Amniotic epithelial cell (primary cell): ENCODE measurements at regions not wholly inside any gene's neighbourhood (a gene's known extent, or its start where the extent isn't known, plus 50 kb on each side); places are given as distances from the start of the nearest gene placed in this dataset.

Experiments used
- DNase-seq: peaks from one replicate; pipeline ENCODE4 v3.0.0-alpha.2; 2010; ENCODE audit warnings: low read depth

DNA sequence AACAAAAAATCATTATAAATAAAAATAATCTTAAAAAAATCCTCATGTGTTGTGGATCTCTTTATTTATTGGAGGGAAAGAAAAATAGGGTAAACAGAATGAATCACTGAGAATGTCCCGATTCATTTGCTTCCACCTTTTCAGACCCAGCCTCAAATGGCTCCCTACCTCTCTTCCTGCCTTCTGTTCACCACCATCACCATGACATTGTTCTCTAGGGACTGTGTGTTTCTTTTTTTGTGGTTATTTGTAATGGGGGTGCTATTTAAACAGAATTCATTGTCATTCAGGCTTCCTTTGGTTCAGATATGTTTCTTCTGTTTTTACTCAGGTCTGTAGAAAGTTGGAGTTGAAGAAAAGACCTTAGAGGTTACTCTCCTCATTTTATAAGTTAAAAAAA, 198.2 kb downstream of the KIF4B start:
- DNase-seq, result no peak

DNA sequence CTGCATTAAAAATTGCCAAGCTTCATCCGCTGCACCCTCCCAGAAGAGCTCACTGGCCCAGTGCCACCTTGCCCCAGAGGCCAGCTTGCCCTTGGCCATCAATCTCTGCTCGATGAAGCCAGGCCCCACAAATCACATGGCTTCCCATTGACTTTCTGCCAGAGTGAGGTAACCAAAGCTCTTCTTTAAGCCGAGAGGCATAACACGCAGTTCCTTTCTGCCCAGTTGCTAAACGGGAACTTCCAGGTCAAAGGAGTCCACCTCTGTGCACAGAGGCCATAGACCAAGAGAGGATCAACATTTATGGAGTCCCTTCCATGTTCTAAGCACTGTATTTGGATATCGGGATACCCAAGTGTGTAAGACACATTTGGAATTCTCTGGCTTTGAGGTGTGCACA, 208.8 kb downstream of the KIF4B start:
- no peak for DNase-seq

DNA sequence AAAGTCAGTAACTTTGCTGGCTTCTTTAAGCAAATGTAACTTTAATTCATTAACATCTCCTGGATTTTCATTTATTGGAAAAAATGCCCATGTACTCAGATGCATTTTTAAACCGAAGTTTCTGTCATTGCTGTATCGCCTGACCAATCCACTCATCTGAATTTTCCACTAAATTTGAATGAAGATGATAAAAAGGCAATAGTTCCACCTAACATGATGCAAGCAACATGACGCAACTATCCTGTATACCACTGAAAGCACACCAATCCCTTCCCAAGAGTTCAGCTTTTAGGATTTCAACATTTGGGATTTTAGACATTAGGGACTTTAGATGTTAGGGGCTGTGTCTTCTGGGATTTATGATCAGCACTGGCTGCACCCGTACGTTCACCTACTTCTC, 215.6 kb downstream of the KIF4B start:
- no peak for DNase-seq

DNA sequence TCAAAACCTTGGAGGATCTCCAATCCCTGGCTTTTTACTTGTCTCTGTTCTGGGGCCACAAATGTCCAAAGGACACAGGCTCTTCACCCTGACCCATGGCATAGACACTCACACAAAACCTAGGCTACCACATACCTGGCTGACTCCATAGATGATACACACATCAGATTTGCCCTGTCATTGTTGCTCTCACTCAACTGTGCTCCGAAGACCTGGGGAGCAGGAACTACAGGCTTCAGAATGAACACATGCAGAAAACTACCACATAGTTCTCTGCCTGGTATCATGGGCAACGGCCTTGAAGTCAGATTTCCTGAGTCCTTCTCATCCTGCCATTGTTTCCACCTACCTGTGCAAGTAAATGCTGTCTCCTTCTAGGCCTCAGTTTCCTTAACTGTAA, 226.2 kb downstream of the KIF4B start:
- no peak for DNase-seq

DNA sequence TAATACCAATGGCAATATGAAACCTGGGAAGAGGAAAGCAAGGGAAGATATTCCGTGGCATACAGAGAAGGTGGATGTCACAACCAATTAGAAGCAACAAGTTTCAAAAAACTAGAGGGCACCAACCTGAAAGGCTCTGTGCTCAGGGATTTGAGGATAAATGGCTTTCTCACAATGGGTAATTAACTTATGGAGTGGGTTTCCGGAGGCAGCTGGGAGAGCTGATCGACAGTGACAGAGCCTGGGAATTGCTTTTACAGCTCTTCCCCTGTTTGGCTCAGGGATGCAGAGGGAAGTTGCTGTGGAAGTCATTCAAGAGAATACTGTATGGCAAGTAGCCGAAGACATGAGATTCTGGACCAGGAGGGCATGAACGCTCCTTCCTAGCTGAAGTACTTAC, 237.0 kb downstream of the KIF4B start:
- DNase-seq, result no peak

DNA sequence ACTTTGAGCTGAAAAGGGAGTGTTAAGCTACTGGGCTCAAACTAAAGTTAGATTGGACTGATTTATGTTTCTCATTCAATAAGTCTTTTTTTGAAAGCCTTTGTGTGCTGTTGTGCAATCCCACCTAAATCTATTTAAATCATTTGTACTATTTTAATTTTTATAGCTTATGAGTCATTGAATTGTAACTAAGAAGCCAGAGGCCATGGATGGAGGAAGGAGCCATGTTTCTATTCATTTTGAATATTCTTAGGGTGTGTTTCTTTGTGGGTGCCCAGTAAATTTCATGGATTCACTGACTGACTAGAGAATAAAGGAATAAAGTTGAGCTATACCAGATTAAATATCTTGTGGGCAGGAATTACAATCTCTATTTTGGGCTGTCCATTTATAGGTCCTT, 238.5 kb downstream of the KIF4B start:
- no peak for DNase-seq

DNA sequence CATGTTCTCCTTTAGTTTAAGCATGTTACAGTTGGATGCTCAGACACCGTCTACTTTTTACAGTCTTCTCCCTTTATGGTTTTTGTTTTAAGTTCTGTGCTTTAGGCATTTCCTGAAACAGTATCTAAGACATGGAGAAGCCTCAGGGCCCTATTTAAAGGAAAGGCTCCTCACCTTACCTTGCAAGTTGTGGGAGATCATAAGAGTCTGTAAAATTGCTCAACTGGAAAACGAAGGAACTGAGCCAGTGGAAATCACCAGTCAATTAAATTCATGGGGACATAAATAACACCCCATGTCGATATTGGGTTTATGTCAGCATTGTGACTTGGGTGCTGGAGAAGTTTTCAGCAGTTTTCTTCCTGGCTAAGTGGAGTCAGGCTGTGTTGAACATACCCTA, 239.2 kb downstream of the KIF4B start:
- DNase-seq, result no peak

DNA sequence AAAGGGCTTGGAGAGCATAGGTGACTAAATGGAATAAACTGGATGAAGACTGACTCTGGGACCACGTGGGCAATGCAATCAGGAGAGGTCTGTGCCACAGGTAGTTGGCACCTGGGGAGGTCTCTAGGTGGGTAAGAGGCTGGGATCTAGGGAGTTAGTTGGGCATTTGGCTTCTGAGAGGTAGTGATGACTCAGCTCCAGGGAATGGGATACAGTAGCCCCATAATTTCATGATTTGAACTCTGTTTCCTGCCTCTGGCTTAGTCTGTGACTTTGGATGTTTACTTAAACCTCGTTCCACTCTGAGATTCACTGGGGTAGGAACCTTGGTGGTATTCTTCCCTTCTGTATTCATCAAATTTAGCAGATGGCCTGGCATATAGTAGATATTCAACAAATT, 240.8 kb downstream of the KIF4B start:
- DNase-seq, result no peak

DNA sequence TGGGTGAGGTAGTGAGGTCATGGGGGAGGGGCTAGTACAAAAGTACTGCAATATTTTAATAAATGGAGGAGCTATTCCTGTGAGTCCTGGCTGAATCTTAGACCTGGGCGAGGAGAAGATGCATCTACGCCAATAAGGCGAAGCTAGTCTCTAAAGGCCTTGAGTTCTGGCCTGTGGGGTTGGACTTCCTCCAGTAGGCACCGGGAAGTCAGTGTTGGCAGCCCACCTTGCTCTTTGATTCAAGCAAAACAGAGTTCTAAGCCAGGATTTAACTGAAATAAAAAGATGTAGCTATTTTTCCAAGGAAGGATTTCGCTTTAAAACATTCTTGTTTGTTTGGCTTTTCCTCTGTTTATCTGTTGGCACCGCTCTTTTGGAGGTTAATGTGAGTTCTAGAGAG, 244.6 kb downstream of the KIF4B start:
- no peak for DNase-seq

DNA sequence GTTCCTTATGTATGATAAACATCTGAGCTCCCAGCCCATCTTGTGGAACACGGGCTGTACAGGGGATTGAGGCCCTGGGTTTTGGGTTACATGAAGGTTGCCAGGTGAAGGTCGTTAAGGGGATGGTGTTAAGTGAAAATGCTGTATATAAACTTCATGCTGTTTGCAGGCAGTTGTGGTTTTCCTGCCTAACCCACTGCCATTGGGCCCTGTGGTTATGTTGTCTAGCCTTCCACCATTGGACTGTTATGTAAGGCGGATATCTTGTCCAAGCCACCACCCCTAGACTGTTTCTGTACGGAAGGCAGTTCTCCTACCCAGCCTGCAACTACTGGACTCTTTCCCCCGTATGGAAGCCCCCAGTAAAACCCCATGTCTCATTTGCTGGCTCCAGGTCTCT, 246.1 kb downstream of the KIF4B start:
- no peak for DNase-seq

DNA sequence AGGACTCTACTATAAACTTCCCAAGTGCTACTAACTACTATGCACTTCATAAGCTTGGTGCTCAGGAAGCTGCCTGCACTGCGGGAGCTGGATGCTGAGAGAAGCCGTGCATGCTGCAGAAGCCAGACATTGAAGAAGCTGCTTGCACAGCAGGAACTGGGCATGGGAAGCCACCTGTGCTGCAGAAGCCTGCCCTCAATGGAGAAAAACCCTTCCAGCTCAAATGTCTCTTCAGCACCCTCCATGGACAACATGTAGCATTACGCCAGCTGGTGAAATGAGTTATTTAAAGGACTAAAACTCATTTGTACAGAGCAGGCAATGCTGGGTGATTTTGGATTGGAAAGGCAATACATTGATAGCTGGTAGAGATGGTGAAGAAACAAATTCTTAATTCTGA, 247.2 kb downstream of the KIF4B start:
- DNase-seq, result no peak

DNA sequence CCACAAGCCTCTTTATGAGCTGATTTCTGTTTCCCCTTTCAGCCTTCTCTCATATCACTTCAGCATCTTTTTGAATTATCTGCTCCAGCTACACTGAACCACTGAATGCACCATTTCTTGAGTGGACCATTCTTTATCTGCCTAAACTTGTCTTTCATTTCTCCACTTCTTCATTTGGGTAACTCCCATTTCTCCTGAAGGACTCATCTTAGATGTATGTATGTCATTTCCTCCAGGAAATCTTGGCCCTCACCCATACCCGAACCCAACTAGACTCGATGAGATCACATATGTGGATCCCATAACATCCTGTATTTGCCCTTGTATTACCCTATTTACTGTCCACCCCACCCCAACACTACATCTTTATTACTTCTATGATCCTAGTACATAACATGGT, 249.8 kb downstream of the KIF4B start:
- DNase-seq, result no peak

DNA sequence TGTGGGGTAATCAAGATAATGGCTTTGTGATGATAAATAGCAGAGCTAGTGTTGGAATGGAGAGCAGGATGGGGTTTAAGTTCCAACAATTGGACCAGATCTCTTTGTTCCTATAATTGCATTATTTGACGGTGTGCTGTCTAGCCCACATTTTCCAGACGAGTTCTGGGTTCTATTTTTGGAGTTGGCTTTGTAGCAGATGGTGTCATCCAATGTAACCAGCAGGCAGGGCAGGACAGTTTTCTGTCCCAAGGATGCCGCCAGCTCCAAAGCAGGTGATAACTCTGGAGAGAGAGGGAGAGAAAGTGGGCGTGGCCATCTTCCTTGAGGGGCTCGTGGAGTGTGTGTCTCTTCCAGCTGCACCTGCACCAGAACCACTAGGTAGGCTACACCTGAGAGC, 251.3 kb downstream of the KIF4B start:
- no peak for DNase-seq

DNA sequence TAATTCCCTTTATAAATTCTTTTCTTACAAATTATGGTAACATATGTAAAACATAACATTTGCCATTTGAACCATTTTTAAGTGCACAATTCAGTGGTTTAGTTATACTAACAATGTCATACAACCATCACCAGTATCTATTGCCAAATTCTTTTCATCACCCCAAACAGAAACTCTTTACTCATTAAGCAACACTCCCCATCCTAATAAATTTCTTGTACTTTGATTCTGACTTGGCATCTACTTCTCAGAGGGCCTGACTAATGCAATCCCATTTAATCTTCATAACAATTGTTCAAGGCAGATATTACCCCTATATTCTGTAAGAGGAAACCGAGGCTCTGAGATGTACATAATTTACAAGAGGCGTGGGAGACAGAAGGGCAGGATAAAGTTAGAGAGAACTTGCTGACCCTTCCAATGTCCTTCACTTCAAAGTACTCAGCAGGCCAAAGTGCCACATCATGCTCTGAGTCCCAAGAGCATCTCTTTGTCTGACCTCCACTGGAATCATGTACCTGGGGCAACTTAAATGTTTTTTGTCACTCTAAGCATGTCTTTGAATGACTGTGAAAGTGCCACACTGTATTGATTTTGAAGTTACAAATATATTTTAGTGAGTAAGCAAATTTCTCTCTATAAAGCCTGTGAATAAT, 255.3 kb downstream of the KIF4B start:
- no peak for DNase-seq

DNA sequence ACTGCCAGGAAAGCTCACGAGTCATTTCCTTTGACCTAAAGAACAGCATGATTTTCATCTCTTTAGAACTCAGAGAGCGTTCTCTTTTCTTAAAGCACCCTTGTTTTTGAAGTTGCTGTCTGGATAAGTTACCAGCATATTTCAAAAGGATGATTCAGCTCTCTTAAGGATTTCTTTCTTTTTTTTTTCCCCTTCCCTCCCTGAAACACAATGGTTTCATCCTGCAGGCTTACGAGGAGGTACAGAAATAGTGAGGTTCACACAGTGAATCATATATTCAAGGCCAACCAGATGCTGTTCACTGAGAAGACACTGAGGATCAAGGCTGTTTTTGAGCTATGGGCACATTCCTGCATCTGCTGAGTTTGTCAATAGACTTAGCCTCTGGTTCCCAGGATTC, 257.2 kb downstream of the KIF4B start:
- DNase-seq, result no peak

DNA sequence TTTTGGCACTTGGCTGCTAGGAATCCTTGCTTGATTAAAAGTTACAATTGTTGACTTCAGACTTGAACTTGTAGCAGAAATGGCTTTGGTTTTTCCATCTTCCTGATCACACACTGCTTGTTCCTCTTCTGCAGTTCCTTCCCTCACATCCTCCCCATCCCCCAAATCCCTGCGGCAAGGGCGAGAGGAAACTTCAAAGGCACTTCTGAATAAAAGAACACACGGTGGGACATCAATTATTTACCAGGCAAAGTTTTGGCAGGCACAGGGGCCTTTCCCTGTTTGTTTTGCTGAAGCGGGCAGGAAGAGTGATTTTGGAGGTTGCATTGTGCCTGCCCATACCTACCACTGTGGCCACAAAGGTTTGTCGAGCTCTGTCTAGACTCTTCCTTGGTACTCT, 260.9 kb downstream of the KIF4B start:
- no peak for DNase-seq

DNA sequence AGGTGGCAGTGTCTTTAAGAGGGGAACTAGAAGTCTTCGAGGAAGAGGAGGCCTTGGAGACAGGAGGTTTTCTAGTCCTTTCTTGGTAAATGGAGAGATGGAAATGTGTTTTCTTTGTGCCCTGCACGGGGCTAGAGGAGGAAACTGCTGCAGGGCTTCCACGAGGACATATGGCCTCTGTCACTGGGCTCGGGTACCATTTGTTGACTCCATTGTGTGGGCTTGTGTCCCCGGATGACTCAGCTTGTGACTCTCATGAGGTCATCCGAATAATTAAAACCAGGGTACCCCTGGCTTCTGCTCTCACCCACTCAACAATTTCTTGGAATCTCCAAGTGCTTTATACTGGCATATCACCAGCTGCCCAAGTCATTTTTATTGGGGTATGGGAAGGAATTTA, 261.7 kb downstream of the KIF4B start:
- DNase-seq, result no peak

DNA sequence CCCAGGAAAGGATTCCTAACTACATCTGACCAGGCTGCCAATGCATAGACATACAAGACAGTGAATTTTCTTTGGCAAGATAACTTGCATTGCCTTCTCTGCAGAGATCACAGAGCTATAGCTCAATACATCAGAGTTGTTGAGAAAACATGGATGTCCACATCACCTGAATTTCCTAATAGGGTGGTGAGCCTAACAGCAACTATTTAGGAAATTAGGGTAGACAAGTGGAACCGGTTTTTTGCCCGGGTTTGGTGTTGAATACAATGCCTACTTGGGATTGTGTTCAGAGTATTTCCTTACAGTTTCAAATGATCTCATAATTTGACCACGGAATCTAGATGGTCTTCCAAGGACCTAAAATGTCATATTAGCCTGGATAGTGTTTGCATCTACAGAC, 262.7 kb downstream of the KIF4B start:
- DNase-seq, result no peak

DNA sequence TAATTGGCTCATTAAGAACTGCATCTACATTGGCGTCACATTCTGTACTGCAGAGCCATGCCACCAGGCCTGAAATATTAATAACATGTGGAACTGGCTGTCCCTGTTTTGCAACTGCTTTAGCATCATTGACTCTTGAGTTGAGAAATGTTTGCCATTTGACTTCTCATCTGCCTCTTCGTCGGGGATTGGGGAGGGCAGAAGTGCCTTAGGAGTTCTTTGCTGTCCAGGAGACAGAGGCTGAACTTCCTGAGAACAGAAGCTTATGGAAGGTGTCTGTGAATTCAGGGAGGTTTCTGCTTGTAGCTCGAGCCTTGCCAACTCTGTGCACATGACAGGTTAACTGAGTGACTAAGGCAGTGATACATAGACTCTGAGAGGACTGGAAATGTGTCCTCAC, 265.0 kb downstream of the KIF4B start:
- DNase-seq, result no peak

DNA sequence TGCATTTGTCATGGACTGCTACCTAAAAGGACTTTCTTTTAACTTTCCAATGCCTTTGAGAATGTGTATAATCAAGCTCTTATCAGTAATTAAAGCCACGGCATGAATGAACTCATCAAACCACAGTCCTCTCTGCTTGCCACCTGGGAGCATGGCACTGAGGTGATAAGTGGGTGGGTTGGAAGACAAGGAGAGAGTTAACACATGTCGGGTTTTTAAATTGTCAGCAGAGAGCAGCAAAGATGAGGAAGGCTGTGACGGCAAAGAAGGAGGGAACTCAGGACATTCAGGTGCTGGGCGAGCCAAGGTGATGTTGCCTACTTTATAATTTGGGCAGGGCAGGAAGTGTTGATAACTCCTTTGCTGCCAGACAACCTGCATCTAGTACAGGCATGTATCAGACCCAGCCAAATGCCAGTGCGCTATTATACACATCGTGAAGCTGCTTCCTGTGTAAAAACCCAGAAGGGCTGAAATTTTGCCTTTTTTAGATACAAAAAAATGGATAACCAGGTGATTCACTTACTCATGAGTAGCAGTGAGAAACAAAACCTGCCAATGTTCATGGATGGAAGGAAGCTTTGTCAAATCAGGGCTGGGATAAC, 269.1 kb downstream of the KIF4B start:
- no peak for DNase-seq

DNA sequence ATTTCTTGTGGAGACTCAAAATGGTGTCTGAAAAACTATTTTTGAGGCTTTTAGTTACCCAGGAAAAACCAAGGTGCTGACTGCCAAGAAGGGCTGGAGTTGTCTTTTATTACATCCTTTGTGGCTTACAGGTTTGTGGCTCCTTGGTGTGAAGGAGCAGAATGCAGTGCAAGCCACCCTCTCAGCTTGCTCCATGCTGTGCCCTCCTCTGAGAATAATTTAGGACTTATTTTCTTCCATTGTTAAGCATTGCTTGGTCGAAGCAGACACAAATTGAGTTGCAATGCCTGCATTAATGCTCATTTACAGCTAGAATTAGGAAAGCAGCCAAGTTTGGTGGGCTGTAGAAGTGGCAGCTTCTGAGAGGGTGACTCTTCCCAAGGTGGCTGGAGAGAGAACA, 272.2 kb downstream of the KIF4B start:
- DNase-seq, result no peak

DNA sequence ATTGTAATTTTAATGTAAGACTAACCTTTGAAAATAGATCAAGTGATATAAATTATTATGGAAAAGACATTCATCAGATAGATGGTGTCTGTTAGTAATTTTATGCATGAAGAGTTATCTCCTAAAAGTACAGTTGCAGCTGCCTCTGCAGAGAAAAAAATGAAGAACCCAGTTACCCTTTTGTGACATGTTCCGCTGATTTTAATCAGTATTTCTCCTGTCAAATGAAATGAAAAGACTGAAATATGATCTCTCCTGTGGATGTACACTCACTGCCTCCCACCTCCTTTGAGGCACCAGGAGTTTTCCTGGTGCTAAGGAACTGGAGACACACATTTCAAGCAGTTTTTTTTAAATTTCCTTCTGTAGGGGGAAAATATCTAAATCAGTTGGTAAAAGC, 277.4 kb downstream of the KIF4B start:
- DNase-seq, result no peak

DNA sequence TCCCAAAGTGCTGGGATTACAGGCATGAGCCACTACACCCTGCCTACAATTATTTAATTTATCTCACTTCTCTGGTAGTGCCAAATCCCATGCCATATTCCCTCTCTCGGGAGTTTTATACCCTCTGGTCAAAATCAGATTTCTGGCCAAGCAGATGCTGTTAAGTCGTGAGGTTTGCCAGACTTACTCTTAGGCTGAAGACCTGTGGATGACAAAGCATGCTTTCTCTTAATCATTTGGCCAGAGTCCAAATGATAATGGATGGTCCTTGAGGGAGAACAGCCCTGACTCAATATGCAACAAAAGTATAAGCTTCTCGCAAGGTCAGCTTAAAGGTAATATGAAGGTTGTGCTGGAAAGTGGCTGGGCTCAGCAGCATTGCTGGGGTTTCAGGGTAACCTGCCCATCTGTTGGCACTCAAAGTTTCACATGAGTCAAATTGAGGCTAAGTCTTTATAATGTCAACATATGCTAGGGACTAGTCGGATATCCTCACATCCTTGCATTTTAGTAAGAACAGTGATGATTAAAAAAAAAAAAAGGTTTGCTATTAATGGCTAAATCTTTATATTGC, 280.1 kb downstream of the KIF4B start:
- DNase-seq, result no peak

DNA sequence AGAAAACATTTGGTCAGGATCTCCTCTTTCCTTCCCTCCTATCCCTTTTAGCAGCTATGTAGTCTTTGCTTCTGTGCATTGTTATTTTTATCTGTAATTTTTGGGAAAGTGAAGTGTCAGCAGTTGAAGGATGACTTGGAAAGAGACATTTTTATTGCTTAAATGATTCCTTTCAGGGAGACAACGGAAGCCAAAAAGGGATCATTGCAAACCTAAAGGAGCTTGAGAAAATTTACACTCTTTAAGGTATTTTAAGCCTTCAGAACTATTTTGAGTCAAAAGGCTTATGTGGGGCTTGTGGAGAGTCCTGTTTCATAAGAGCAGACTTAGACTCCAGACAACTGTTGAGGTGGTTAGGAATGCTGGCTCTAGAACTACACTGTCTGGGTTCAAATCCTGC, 281.6 kb downstream of the KIF4B start:
- DNase-seq, result no peak
